GM12878 (cell line): ENCODE measurements at regions not wholly inside any gene's neighbourhood (a gene's known extent, or its start where the extent isn't known, plus 50 kb on each side); places are given as distances from the start of the nearest gene placed in this dataset.

ENCODE experiments used
- ATAC-seq: fragments of 200-7000 bp; cut with Tn5 transposase; 3 replicates; pipeline ENCODE4 v1.9.1; 2020; ENCODE audit warnings: mild to moderate bottlenecking, moderate library complexity
- BruUV-seq: library from RNA; stranded (reverse); fragments of 400-500 nt; replicated peaks from 2 replicates; lab custom pipeline; 2021; lab: Mats Ljungman, UMichigan
- CTCF ChIA-PET: fragments of 300-600 bp; sonication (Branson Sonifier 250); formaldehyde crosslinking; extraction: SDS; loops from one replicate; lab custom pipeline; 2021; ENCODE audit warnings: inconsistent platforms; lab: Yijun Ruan, JAX
- POLR2A ChIA-PET: fragments of 350-600 bp; formaldehyde crosslinking; extraction: SDS; loops from one replicate; lab custom pipeline; 2021; ENCODE audit warnings: inconsistent platforms; lab: Charles Lee
- RAD21 ChIA-PET: fragments of 300-600 bp; sonication (Branson Sonifier 250); formaldehyde crosslinking; loops from one replicate; lab custom pipeline; 2023; ENCODE audit warnings: antibody characterized with exemption; ENCODE audit not compliant: unreplicated experiment; lab: Charles Lee
- SMC1A ChIA-PET: fragments of 300-600 bp; sonication (Branson Sonifier 250); formaldehyde crosslinking; loops from one replicate; lab custom pipeline; 2023; ENCODE audit not compliant: unreplicated experiment, uncharacterized antibody; lab: Charles Lee
- DNase-seq: peaks from one replicate; pipeline ENCODE4 v3.0.0-alpha.2; 2011; ENCODE audit warnings: low read depth, low spot score
- FAIRE-seq: peaks from 3 replicates; lab custom pipeline; 2011; peaks lifted over from hg19 to GRCh38; lab: Jason Lieb, UNC
- H2AFZ ChIP-seq: 2 replicates; pipeline ENCODE4 v1.6.0; 2011; ENCODE audit warnings: low read depth, low read length, control low read depth; ENCODE audit not compliant: control insufficient read depth
- H3K27ac ChIP-seq: 2 replicates; pipeline ENCODE4 v1.5.1; 2011; ENCODE audit warnings: control low read depth; ENCODE audit not compliant: control insufficient read depth, insufficient read depth
- H3K27me3 ChIP-seq, 2 experiments: replicated peaks in 1 of 2; 2 replicates each; pipeline versions ENCODE4 v1.6.0 to v1.6.1; 2011; ENCODE audit warnings: low read length in 1 of 2; ENCODE audit not compliant: control insufficient read depth in 2 of 2, insufficient read depth in 2 of 2
- H3K36me3 ChIP-seq, 2 experiments: 2 replicates each; pipeline ENCODE4 v1.5.1; 2011; ENCODE audit warnings: low read length in 1 of 2; ENCODE audit not compliant: control insufficient read depth in 2 of 2, insufficient read depth in 2 of 2
- H3K4me1 ChIP-seq: 2 replicates; pipeline ENCODE4 v1.6.1; 2011; ENCODE audit warnings: mild to moderate bottlenecking, low read length, moderate library complexity, mixed read lengths; ENCODE audit not compliant: control insufficient read depth, insufficient read depth
- H3K4me2 ChIP-seq: 2 replicates; pipeline ENCODE4 v1.6.0; 2011; ENCODE audit warnings: control low read depth; ENCODE audit not compliant: control insufficient read depth, insufficient read depth
- H3K4me3 ChIP-seq: fragments of 200-600 bp; sonication (generic); 2 replicates; pipeline ENCODE4 v1.5.1; 2016
- H3K79me2 ChIP-seq: 2 replicates; pipeline ENCODE4 v1.6.0; 2011; ENCODE audit warnings: low read length; ENCODE audit not compliant: control insufficient read depth, insufficient read depth
- H3K9ac ChIP-seq: 2 replicates; pipeline ENCODE4 v1.8.0; 2011; ENCODE audit warnings: low read length, control low read depth, mixed read lengths; ENCODE audit not compliant: control insufficient read depth, insufficient read depth
- H3K9me3 ChIP-seq: replicated peaks from 3 replicates; pipeline ENCODE4 v1.5.1; 2011; ENCODE audit warnings: mild to moderate bottlenecking, low read length; ENCODE audit not compliant: control insufficient read depth, insufficient read depth
- H4K20me1 ChIP-seq: 2 replicates; pipeline ENCODE4 v1.6.0; 2011; ENCODE audit not compliant: control insufficient read depth, insufficient read depth
- BACH1 ChIP-seq: fragments of 450-650 bp; IDR thresholded peaks from 2 replicates; pipeline ENCODE4 v1.6.1; 2017; ENCODE audit warnings: mild to moderate bottlenecking, borderline replicate concordance
- BRCA1 ChIP-seq: IDR thresholded peaks from 2 replicates; pipeline ENCODE4 v1.6.1; 2011; ENCODE audit warnings: low read depth, low read length, improper control_type of control experiment
- CEBPB ChIP-seq, 2 experiments: fragments of 150-350 bp in 1 of 2; IDR thresholded peaks; 2 replicates each; pipeline ENCODE4 v1.6.1; 2012 to 2014; ENCODE audit warnings: low read depth in 2 of 2, low read length in 2 of 2, borderline replicate concordance in 1 of 2, inconsistent platforms in 1 of 2
- ETV6 ChIP-seq, 2 experiments: fragments of 450-650 bp in 1 of 2; IDR thresholded peaks in 1 of 2; conservative IDR thresholded peaks in 1 of 2; 2 replicates each; pipeline ENCODE4 v1.6.1; 2014; ENCODE audit warnings: antibody characterized with exemption in 1 of 2, borderline replicate concordance in 1 of 2, low read depth in 1 of 2, mild to moderate bottlenecking in 1 of 2, moderate library complexity in 1 of 2
- FOXK2 ChIP-seq: fragments of 450-650 bp; IDR thresholded peaks from 2 replicates; pipeline ENCODE4 v1.6.1; 2017; ENCODE audit warnings: mild to moderate bottlenecking, moderate library complexity
- KAT2A ChIP-seq: conservative IDR thresholded peaks from 2 replicates; pipeline ENCODE4 v1.6.1; 2011; ENCODE audit warnings: low read depth, low read length; ENCODE audit not compliant: control insufficient read depth
- KLF5 ChIP-seq: fragments of 450-650 bp; IDR thresholded peaks from 2 replicates; pipeline ENCODE4 v1.6.1; 2014; ENCODE audit warnings: mild to moderate bottlenecking; ENCODE audit not compliant: partially characterized antibody
- NFYB ChIP-seq: IDR thresholded peaks from 2 replicates; pipeline ENCODE4 v1.6.1; 2011; ENCODE audit warnings: low read depth, mild to moderate bottlenecking, low read length, improper control_type of control experiment, moderate library complexity; ENCODE audit not compliant: insufficient read depth
- POLR2AphosphoS2 ChIP-seq: IDR thresholded peaks from 2 replicates; pipeline ENCODE4 v1.6.1; 2011; ENCODE audit warnings: low read depth, mild to moderate bottlenecking, low read length, improper control_type of control experiment, moderate library complexity
- RAD51 ChIP-seq: fragments of 450-650 bp; IDR thresholded peaks from 2 replicates; pipeline ENCODE4 v1.6.1; 2016; ENCODE audit warnings: moderate library complexity, mild to moderate bottlenecking, inconsistent platforms
- RUNX3 ChIP-seq: IDR thresholded peaks from 2 replicates; pipeline ENCODE4 v1.6.1; 2012; ENCODE audit warnings: low read length, inconsistent platforms
- SUPT20H ChIP-seq: IDR thresholded peaks from 2 replicates; pipeline ENCODE4 v1.6.1; 2011; ENCODE audit warnings: low read depth, mild to moderate bottlenecking, low read length, moderate library complexity, borderline replicate concordance; ENCODE audit not compliant: control insufficient read depth
- WRNIP1 ChIP-seq: IDR thresholded peaks from 2 replicates; pipeline ENCODE4 v1.6.1; 2011; ENCODE audit warnings: low read depth, low read length, improper control_type of control experiment, borderline replicate concordance
- ZNF384 ChIP-seq: IDR thresholded peaks from 2 replicates; pipeline ENCODE4 v1.6.1; 2012; ENCODE audit warnings: low read depth, mild to moderate bottlenecking, low read length, improper control_type of control experiment, borderline replicate concordance
- WGBS: methylation state at CpG from one replicate; pipeline ENCODE4 v1.1.6; 2016; ENCODE audit warnings: low lambda C conversion rate; ENCODE audit not compliant: insufficient replicate concordance, insufficient coverage; ENCODE audit errors: missing lambda C conversion rate; 5-methylcytosine and 5-hydroxymethylcytosine counted together
- in situ Hi-C: fragments of 300-500 bp; cut with MboI; formaldehyde crosslinking; loops from 9 replicates; pipeline ENCODE4 v1.14.3; 2018; ENCODE audit warnings: mixed read lengths
- intact Hi-C: fragments of 100-400 bp; cut with micrococcal nuclease; formaldehyde crosslinking; loops from one replicate; pipeline ENCODE4 v1.14.2; 2022; ENCODE audit not compliant: unreplicated experiment
- TF ChIP-seq, protein P1 (sequence below): IDR thresholded peaks from 2 replicates; pipeline ENCODE4 v1.6.1; 2011; ENCODE audit warnings: borderline replicate concordance, low read depth, mild to moderate bottlenecking, moderate library complexity, mixed read lengths, low read length; ENCODE audit not compliant: insufficient read depth; ENCODE audit errors: extremely low read length
- TF ChIP-seq, protein P2 (sequence below): IDR thresholded peaks from 2 replicates; pipeline ENCODE4 v1.6.1; 2011; ENCODE audit warnings: mild to moderate bottlenecking, low read depth, low read length, moderate library complexity; ENCODE audit not compliant: insufficient replicate concordance
- TF ChIP-seq, protein P3 (sequence below): fragments of 450-650 bp; formaldehyde crosslinking; IDR thresholded peaks from 2 replicates; pipeline ENCODE4 v1.4.0; 2022; ENCODE audit warnings: mild to moderate bottlenecking, moderate library complexity

DNA sequence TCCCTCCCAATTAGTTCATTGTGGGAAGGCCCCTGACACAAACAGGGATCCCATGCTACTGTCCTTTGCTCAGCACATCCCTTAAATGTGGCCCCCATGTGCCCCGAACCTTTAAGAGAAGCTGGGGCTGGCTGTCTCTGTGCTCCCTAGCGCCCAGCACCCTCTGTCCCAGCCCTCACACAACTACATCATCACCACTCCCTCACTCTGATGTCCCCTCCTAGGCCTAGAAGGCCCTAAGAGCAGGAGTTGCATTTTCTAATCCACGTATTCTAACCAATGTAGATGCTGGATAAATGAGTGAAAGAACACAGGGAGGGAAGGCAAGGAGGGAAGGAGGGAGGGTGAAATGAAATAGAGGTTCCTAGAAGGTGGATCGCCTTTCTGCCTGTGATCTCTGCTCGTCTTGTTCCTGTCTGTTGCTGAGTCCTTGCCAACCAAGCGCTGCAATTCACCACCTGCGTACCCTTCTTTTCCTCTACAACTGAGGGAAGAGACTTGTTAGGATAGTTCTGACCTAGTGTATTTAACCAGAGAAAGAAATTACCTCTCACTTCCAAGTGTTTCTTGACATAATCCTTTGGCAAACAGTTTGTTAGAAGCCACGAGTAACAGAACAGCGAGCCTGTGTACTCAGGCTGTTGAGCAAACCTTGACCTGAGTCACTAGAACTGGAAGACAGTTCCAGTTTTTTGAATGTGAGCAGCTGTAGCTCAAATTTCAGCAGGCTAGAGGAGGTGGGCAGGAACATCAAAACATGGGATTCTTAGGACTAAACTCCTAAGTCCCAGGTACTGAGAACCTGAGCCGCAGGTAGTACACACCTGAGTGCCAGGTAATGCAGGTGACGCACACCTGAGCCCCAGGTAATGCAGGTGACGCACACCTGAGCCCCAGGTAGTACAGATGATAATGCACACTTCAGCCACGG, 181.5 kb upstream of the ID2 start:
- ChIA-PET CTCF (interaction anchor here (1.1 kb wide), 1 partner anchor 11 kb away, joined by 3 read pairs; no protein-coding TSS in a partner anchor), SMC1A (no interaction called here), POLR2A (no interaction called here), RAD21 (interaction anchor here (0.6 kb wide), 1 partner anchor 14 kb away, joined by 4 read pairs; no protein-coding TSS in a partner anchor)
- DNase-seq (no peak), ATAC-seq (no peak), FAIRE-seq (no peak)
- no peaks in the 10 kb centered on the region for H3K4me1 ChIP-seq
- no peak overlapping the region for H3K4me2 ChIP-seq
- H4K20me1 ChIP-seq = no peaks in the 10 kb centered on the region
- intact Hi-C loops (no loop called here), in situ Hi-C loops (no loop called here)
- H3K27ac ChIP-seq = no peak overlapping the region
- H2AFZ ChIP-seq = no peak overlapping the region
- H3K9me3 ChIP-seq = no peaks in the 10 kb centered on the region
- BruUV-seq = no TSS peak
- H3K4me3 ChIP-seq = no peak overlapping the region
- H3K27me3 ChIP-seq = no peaks in the 10 kb centered on the region
- no peak overlapping the region for H3K9ac ChIP-seq
- no peaks in the 10 kb centered on the region for H3K79me2 ChIP-seq
- TF ChIP-seq BRCA1 = no peak
- TF ChIP-seq FOXK2 = no peak
- TF ChIP-seq WRNIP1 = no peak
- TF ChIP-seq, protein P1, sequence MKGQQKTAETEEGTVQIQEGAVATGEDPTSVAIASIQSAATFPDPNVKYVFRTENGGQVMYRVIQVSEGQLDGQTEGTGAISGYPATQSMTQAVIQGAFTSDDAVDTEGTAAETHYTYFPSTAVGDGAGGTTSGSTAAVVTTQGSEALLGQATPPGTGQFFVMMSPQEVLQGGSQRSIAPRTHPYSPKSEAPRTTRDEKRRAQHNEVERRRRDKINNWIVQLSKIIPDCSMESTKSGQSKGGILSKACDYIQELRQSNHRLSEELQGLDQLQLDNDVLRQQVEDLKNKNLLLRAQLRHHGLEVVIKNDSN = no peak
- no peak for TF ChIP-seq KAT2A
- TF ChIP-seq POLR2AphosphoS2 = no peak
- TF ChIP-seq BACH1 = no peak
- TF ChIP-seq KLF5 = no peak
- TF ChIP-seq ETV6 (conservative IDR thresholded peaks at IDR 0.05 in 1 of 2, IDR thresholded peaks at IDR 0.05 in 1 of 2; ENCODE audit: borderline replicate concordance in 1 of 2, low read depth in 1 of 2) = no peak
- no peak for TF ChIP-seq CEBPB (IDR thresholded peaks at IDR 0.05; ENCODE audit: borderline replicate concordance in 1 of 2, low read depth in 2 of 2, low read length in 2 of 2)
- TF ChIP-seq SUPT20H = no peak
- no peak for TF ChIP-seq RUNX3
- TF ChIP-seq, protein P2, sequence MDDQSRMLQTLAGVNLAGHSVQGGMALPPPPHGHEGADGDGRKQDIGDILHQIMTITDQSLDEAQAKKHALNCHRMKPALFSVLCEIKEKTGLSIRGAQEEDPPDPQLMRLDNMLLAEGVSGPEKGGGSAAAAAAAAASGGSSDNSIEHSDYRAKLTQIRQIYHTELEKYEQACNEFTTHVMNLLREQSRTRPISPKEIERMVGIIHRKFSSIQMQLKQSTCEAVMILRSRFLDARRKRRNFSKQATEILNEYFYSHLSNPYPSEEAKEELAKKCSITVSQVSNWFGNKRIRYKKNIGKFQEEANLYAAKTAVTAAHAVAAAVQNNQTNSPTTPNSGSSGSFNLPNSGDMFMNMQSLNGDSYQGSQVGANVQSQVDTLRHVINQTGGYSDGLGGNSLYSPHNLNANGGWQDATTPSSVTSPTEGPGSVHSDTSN = no peak
- TF ChIP-seq RAD51 = no peak
- TF ChIP-seq NFYB = no peak
- TF ChIP-seq ZNF384 = no peak
- TF ChIP-seq, protein P3, sequence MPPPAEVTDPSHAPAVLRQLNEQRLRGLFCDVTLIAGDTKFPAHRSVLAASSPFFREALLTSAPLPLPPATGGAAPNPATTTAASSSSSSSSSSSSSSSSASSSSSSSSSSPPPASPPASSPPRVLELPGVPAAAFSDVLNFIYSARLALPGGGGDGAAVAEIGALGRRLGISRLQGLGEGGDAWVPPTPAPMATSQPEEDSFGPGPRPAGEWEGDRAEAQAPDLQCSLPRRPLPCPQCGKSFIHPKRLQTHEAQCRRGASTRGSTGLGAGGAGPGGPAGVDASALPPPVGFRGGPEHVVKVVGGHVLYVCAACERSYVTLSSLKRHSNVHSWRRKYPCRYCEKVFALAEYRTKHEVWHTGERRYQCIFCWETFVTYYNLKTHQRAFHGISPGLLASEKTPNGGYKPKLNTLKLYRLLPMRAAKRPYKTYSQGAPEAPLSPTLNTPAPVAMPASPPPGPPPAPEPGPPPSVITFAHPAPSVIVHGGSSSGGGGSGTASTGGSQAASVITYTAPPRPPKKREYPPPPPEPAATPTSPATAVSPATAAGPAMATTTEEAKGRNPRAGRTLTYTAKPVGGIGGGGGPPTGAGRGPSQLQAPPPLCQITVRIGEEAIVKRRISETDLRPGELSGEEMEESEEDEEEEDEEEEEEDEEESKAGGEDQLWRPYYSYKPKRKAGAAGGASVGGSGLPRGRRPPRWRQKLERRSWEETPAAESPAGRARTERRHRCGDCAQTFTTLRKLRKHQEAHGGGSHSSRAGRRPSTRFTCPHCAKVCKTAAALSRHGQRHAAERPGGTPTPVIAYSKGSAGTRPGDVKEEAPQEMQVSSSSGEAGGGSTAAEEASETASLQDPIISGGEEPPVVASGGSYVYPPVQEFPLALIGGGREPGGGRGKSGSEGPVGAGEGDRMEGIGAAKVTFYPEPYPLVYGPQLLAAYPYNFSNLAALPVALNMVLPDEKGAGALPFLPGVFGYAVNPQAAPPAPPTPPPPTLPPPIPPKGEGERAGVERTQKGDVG (CRISPR knock-in tag) = no peak
- 64% methylated on average over 13 of the region's 13 CpGs for WGBS
- H3K36me3 ChIP-seq = no peaks in the 10 kb centered on the region; a peak in 1 of 4 replicates
